Ishikawa (cell line): ENCODE measurements at regions not wholly inside any gene's neighbourhood (a gene's known extent, or its start where the extent isn't known, plus 50 kb on each side); places are given as distances from the start of the nearest gene placed in this dataset.

Experiments used
- CEBPB ChIP-seq: IDR thresholded peaks from 2 replicates; pipeline ENCODE4 v1.6.1; 2012
- CREB1 ChIP-seq: IDR thresholded peaks from 2 replicates; pipeline ENCODE4 v1.6.1; 2012; ENCODE audit warnings: low read depth
- EGR1 ChIP-seq: IDR thresholded peaks from 2 replicates; pipeline ENCODE4 v1.6.1; 2012
- EP300 ChIP-seq: IDR thresholded peaks from 2 replicates; pipeline ENCODE4 v1.6.1; 2012; ENCODE audit warnings: borderline replicate concordance
- FOXM1 ChIP-seq: IDR thresholded peaks from 2 replicates; pipeline ENCODE4 v1.6.1; 2012; ENCODE audit warnings: low read depth, borderline replicate concordance
- NFIC ChIP-seq: IDR thresholded peaks from 2 replicates; pipeline ENCODE4 v1.6.1; 2012
- RAD21 ChIP-seq: IDR thresholded peaks from 2 replicates; pipeline ENCODE4 v1.6.1; 2012; ENCODE audit warnings: low read depth
- REST ChIP-seq: IDR thresholded peaks from 2 replicates; pipeline ENCODE4 v1.6.1; 2012; ENCODE audit warnings: low read depth, mild to moderate bottlenecking
- TAF1 ChIP-seq: IDR thresholded peaks from 2 replicates; pipeline ENCODE4 v1.6.1; 2012; ENCODE audit warnings: low read depth, mild to moderate bottlenecking
- TCF12 ChIP-seq: IDR thresholded peaks from 2 replicates; pipeline ENCODE4 v1.6.1; 2012; ENCODE audit warnings: low read depth
- TEAD4 ChIP-seq: IDR thresholded peaks from 2 replicates; pipeline ENCODE4 v1.6.1; 2012
- YY1 ChIP-seq: IDR thresholded peaks from 2 replicates; pipeline ENCODE4 v1.6.1; 2012; ENCODE audit warnings: low read depth
- ZBTB7A ChIP-seq: IDR thresholded peaks from 2 replicates; pipeline ENCODE4 v1.6.1; 2012; ENCODE audit warnings: low read depth
- TF ChIP-seq, protein P1 (sequence below): IDR thresholded peaks from 2 replicates; pipeline ENCODE4 v1.6.1; 2012
- TF ChIP-seq, protein P2 (sequence below): IDR thresholded peaks from 2 replicates; pipeline ENCODE4 v1.6.1; 2012

DNA sequence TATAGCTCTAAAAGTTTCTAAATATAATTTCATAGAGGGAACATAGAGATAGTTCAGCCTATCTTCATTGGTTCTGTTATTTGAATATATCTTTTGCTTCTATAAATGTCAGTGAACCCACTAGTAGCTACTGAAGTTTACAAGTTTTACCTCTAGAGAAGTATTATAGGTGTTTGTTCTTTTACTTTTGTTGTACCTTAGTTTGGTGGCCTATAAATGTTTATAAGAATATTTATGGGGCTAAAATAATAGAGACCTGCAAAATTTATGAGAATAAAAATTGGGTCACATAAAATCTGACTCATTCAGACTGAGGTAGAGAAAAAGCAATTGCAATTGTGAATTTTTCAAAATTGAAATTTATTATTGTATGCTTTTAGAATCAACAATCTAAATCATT is 162.6 kb downstream of the SERPINI1 start:
- TF ChIP-seq, protein P1, sequence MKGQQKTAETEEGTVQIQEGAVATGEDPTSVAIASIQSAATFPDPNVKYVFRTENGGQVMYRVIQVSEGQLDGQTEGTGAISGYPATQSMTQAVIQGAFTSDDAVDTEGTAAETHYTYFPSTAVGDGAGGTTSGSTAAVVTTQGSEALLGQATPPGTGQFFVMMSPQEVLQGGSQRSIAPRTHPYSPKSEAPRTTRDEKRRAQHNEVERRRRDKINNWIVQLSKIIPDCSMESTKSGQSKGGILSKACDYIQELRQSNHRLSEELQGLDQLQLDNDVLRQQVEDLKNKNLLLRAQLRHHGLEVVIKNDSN, result no peak
- no peak for TF ChIP-seq YY1
- no peak for TF ChIP-seq EP300
- TF ChIP-seq EGR1, result no peak
- no peak for TF ChIP-seq REST
- no peak for TF ChIP-seq NFIC
- TF ChIP-seq CEBPB, result no peak
- no peak for TF ChIP-seq TAF1
- TF ChIP-seq TCF12, result no peak
- no peak for TF ChIP-seq TEAD4
- no peak for TF ChIP-seq FOXM1

DNA sequence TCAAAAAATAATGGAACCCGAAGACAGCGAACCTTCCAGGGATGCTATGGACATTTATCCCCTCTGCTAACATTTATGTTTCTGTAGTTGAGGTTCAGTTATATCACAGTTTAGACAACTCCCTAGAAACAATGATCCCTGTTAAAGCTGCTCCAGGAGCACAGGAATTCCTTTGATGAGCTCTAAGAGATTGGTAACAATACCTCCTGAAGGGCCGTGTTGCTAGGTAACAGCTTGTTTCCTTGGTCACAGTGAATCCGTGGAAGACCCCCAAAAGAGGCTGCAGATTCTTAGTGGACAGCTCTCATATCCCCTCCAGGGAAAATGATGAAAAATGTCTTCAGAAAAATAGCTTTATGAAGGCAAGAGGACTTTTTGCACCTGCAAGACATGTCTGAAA is 160.2 kb downstream of the SERPINI1 start:
- TF ChIP-seq REST (no peak), CREB1 (no peak), EGR1 (no peak), FOXM1 (no peak), NFIC (no peak), ZBTB7A (no peak), TCF12 (no peak), RAD21 (no peak), EP300 (no peak), TEAD4 (no peak), TAF1 (no peak), YY1 (no peak), CEBPB (no peak)
- TF ChIP-seq, protein P1, result no peak
- TF ChIP-seq, protein P2, sequence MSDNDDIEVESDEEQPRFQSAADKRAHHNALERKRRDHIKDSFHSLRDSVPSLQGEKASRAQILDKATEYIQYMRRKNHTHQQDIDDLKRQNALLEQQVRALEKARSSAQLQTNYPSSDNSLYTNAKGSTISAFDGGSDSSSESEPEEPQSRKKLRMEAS, result no peak

DNA sequence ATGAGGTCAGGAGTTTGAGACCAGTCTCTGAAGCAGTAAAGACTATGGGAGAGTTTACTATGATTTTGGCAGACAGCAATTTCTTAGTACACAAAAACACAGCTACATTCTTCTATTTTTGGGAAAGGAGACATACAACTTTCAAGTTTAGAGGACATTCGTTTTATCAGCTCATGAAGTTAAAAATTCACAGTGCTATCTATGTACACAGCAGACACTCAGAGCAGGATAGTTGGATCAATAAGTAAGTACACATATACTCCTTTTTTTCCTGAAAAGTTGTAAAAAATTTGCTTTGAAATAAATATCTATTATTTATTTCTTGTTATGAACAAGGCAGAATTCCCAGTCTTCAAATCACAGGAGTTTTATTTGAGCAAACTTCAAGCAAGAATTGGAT is 159.7 kb downstream of the SERPINI1 start:
- TF ChIP-seq TAF1 (no peak), YY1 (no peak), FOXM1 (no peak), CEBPB (no peak), ZBTB7A (no peak), RAD21 (no peak), TEAD4 (no peak), NFIC (no peak), TCF12 (no peak), CREB1 (no peak), EP300 (no peak), REST (no peak), EGR1 (no peak)
- TF ChIP-seq, protein P2, result no peak
- TF ChIP-seq, protein P1, result no peak

DNA sequence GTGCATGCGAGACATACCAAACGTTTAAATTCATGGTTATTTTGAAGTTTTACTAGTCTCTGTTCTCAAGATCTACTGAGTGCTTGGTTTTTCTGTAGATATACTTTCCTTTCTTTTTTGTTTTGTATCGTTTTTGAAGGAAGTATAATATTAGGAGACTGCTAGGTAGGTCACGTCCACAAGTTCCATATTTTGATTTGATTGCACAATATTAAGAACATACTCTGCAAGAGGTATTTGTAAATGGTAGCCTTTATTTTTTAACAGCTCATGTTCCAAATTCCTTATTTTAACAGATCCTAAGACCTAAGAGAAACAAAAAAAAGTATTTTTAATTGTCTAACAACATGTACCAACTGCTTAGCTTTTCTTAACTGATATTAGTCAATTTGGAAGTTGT is 156.7 kb downstream of the SERPINI1 start:
- TF ChIP-seq REST, result no peak
